ENCODE measurements at regions not wholly inside any gene's neighbourhood (a gene's known extent, or its start where the extent isn't known, plus 50 kb on each side); places are given as distances from the start of the nearest gene placed in this dataset.

GRCh38 chr17:36773039-36773438 is 164.2 kb upstream of the LHX1 start:
- H3K36me3 ChIP-seq (ENCODE audit: control insufficient read depth, low read depth, low read length): no peaks in the 10 kb centered on the region
- peak overlapping the region; percentile 37 for H3K4me3 ChIP-seq (ENCODE audit: low read length)
- H3K9me3 ChIP-seq (ENCODE audit: control insufficient read depth, low read depth, low read length): no peaks in the 10 kb centered on the region
- H3K4me1 ChIP-seq (ENCODE audit: control insufficient read depth, low read depth, low read length): peaks cover 41% of the 10 kb centered on the region
- no peak overlapping the region for H3K27ac ChIP-seq (ENCODE audit: low read length)
- H3K9ac ChIP-seq (ENCODE audit: low read length): no peak overlapping the region
- no peaks in the 10 kb centered on the region for H3K27me3 ChIP-seq (ENCODE audit: control insufficient read depth, insufficient read depth, low read length)

- Histone ChIP-seq H3K4me1 (ENCODE audit: control insufficient read depth, low read depth, low read length) (peaks cover 28% of the 10 kb centered on the region), H3K4me3 (ENCODE audit: low read length) (no peak overlapping the region), H3K27me3 (ENCODE audit: control insufficient read depth, insufficient read depth, low read length) (no peaks in the 10 kb centered on the region), H3K9me3 (ENCODE audit: control insufficient read depth, low read depth, low read length) (no peaks in the 10 kb centered on the region), H3K27ac (ENCODE audit: low read length) (no peak overlapping the region), H3K36me3 (ENCODE audit: control insufficient read depth, low read depth, low read length) (no peaks in the 10 kb centered on the region), H3K9ac (ENCODE audit: low read length) (no peak overlapping the region)
Measured at GRCh38 chr17:36777118-36777517, 160.2 kb upstream of the LHX1 start.

GRCh38 chr17:36778448-36778847 is 158.8 kb upstream of the LHX1 start:
- H3K9ac ChIP-seq (ENCODE audit: low read length): no peak overlapping the region

GRCh38 chr17:36779550-36779949 is 157.7 kb upstream of the LHX1 start:
- no peaks in the 10 kb centered on the region for H3K36me3 ChIP-seq (ENCODE audit: control insufficient read depth, low read depth, low read length)
- H3K9ac ChIP-seq (ENCODE audit: low read length): no peak overlapping the region
- no peaks in the 10 kb centered on the region for H3K27me3 ChIP-seq (ENCODE audit: control insufficient read depth, insufficient read depth, low read length)
- no peaks in the 10 kb centered on the region for H3K9me3 ChIP-seq (ENCODE audit: control insufficient read depth, low read depth, low read length)
- H3K4me1 ChIP-seq (ENCODE audit: control insufficient read depth, low read depth, low read length): peaks cover 6% of the 10 kb centered on the region
- H3K27ac ChIP-seq (ENCODE audit: low read length): no peak overlapping the region
- no peak overlapping the region for H3K4me3 ChIP-seq (ENCODE audit: low read length)

More at GRCh38 chr17:36778448-36778847, 158.8 kb upstream of the LHX1 start:
- H3K4me1 ChIP-seq (ENCODE audit: control insufficient read depth, low read depth, low read length): peaks cover 15% of the 10 kb centered on the region
- no peak overlapping the region for H3K27ac ChIP-seq (ENCODE audit: low read length)
- no peaks in the 10 kb centered on the region for H3K36me3 ChIP-seq (ENCODE audit: control insufficient read depth, low read depth, low read length)
- H3K27me3 ChIP-seq (ENCODE audit: control insufficient read depth, insufficient read depth, low read length): no peaks in the 10 kb centered on the region
- H3K4me3 ChIP-seq (ENCODE audit: low read length): no peak overlapping the region
- no peaks in the 10 kb centered on the region for H3K9me3 ChIP-seq (ENCODE audit: control insufficient read depth, low read depth, low read length)

- H3K27me3 ChIP-seq (ENCODE audit: control insufficient read depth, insufficient read depth, low read length): no peaks in the 10 kb centered on the region
- H3K9me3 ChIP-seq (ENCODE audit: control insufficient read depth, low read depth, low read length): no peaks in the 10 kb centered on the region
- no peaks in the 10 kb centered on the region for H3K36me3 ChIP-seq (ENCODE audit: control insufficient read depth, low read depth, low read length)
- H3K4me1 ChIP-seq (ENCODE audit: control insufficient read depth, low read depth, low read length): no peaks in the 10 kb centered on the region
- H3K27ac ChIP-seq (ENCODE audit: low read length): no peak overlapping the region
- H3K9ac ChIP-seq (ENCODE audit: low read length): no peak overlapping the region
- no peak overlapping the region for H3K4me3 ChIP-seq (ENCODE audit: low read length)
Measured at GRCh38 chr17:36784633-36785032, 152.6 kb upstream of the LHX1 start.

- no peaks in the 10 kb centered on the region for H3K27me3 ChIP-seq (ENCODE audit: control insufficient read depth, insufficient read depth, low read length)
- H3K27ac ChIP-seq (ENCODE audit: low read length): no peak overlapping the region
- H3K36me3 ChIP-seq (ENCODE audit: control insufficient read depth, low read depth, low read length): no peaks in the 10 kb centered on the region
- no peaks in the 10 kb centered on the region for H3K9me3 ChIP-seq (ENCODE audit: control insufficient read depth, low read depth, low read length)
- no peak overlapping the region for H3K9ac ChIP-seq (ENCODE audit: low read length)
- peaks cover 8% of the 10 kb centered on the region for H3K4me1 ChIP-seq (ENCODE audit: control insufficient read depth, low read depth, low read length)
- no peak overlapping the region for H3K4me3 ChIP-seq (ENCODE audit: low read length)
Measured at GRCh38 chr17:36786867-36787266, 150.4 kb upstream of the LHX1 start.

DNA sequence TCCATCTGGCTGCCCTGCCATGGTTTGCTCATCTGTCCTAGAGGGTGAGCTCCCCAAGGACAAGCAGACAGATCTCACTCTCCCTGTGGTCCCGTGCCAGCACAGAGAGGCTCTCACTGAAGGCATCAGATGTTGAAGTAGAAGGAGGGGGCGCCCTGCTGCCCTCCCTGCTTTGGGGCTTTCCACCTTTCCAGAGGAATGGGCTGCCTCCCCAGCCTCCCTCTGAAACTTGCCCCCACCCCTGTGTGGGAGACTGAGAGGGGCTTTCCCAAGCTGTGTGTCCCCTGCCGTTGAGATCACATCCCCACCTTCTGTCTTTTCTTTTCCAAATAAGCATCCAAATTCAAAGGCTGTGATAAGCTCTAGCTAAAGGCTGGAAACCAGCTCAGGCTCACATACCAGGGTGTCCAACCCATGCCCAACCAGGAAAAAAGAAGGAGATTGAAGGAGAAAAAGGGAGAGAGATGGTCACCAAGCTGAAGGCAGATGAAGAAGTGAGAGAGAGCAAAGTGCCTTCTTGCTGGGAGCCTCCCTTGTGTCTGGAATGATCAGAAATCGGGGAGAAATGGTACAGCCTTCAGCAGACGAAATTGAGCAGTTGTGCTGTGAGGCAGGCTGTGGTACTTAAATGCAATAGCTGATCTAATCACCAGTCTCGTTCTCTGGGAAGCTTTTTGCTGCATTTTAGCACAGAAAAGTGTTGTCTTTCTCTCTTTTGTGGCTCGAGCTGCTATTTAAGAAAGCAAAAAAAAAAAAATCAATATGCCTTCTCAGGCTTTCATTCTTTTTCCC is 145.9 kb upstream of the LHX1 start:
- Histone ChIP-seq H3K4me1 (ENCODE audit: control insufficient read depth, low read depth, low read length) (peaks cover 17% of the 10 kb centered on the region), H3K9me3 (ENCODE audit: control insufficient read depth, low read depth, low read length) (no peaks in the 10 kb centered on the region), H3K9ac (ENCODE audit: low read length) (peak overlapping the region; percentile 2), H3K4me3 (ENCODE audit: low read length) (peak overlapping the region; percentile 3), H3K36me3 (ENCODE audit: control insufficient read depth, low read depth, low read length) (no peaks in the 10 kb centered on the region), H3K27ac (ENCODE audit: low read length) (no peak overlapping the region), H3K27me3 (ENCODE audit: control insufficient read depth, insufficient read depth, low read length) (no peaks in the 10 kb centered on the region)

DNA sequence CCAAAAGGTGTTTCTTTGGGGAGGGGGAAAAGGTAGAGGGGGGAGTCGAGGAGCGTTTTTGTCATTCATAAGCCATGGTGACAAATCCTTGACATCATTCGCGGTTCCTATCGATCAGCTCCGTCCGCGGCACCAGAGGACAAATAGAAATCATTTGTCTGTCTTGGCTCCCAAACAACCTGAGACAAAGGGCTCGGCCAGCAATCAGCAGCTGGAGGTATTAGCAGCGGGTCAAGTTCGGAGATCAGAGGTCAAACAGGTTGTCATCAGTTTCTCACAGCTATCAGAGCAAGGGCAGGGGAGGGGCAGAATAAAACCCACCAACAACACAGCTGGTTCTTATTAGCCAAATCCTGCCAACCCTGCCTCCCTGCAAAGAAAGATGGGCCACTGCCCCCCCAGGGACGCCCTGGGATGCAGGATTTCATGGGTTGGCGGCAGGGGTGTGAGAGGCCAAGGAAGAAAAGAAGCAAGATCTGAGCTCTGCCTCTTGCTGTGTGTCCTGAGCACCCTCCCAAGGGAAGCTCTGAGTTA is 145.3 kb upstream of the LHX1 start:
- Histone ChIP-seq H3K27ac (ENCODE audit: low read length) (no peak overlapping the region), H3K36me3 (ENCODE audit: control insufficient read depth, low read depth, low read length) (no peaks in the 10 kb centered on the region), H3K9ac (ENCODE audit: low read length) (peak overlapping the region; percentile 2), H3K27me3 (ENCODE audit: control insufficient read depth, insufficient read depth, low read length) (no peaks in the 10 kb centered on the region), H3K9me3 (ENCODE audit: control insufficient read depth, low read depth, low read length) (no peaks in the 10 kb centered on the region), H3K4me1 (ENCODE audit: control insufficient read depth, low read depth, low read length) (peaks cover 17% of the 10 kb centered on the region), H3K4me3 (ENCODE audit: low read length) (peak overlapping the region; percentile 3)

DNA sequence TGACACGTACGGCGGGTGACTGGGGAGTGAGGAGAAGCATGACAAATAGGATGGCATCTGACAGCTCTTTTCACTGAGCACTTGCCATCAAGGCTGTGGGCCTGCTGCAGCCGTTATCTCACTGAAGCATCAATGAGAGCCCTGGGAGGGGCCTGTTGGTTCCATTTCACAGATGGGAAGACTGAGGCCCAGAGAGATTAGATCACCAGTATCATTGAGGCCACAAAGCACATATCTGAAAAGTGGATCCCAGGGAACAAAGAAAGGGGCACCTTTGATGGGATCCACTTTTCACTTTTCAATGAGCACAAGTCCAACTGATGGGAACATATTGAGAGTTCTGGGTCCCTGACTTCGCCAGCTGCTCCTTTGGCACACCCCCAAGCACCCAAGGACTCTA is 144.4 kb upstream of the LHX1 start:
- H3K9me3 ChIP-seq (ENCODE audit: control insufficient read depth, low read depth, low read length): no peaks in the 10 kb centered on the region
- H3K4me1 ChIP-seq (ENCODE audit: control insufficient read depth, low read depth, low read length): peaks cover 17% of the 10 kb centered on the region
- no peak overlapping the region for H3K27ac ChIP-seq (ENCODE audit: low read length)
- no peak overlapping the region for H3K9ac ChIP-seq (ENCODE audit: low read length)
- no peaks in the 10 kb centered on the region for H3K27me3 ChIP-seq (ENCODE audit: control insufficient read depth, insufficient read depth, low read length)
- no peak overlapping the region for H3K4me3 ChIP-seq (ENCODE audit: low read length)
- H3K36me3 ChIP-seq (ENCODE audit: control insufficient read depth, low read depth, low read length): no peaks in the 10 kb centered on the region

GRCh38 chr17:36793976-36794375 is 143.3 kb upstream of the LHX1 start:
- Histone ChIP-seq H3K27ac (ENCODE audit: low read length) (no peak overlapping the region), H3K9ac (ENCODE audit: low read length) (no peak overlapping the region), H3K4me3 (ENCODE audit: low read length) (no peak overlapping the region), H3K36me3 (ENCODE audit: control insufficient read depth, low read depth, low read length) (no peaks in the 10 kb centered on the region), H3K9me3 (ENCODE audit: control insufficient read depth, low read depth, low read length) (no peaks in the 10 kb centered on the region), H3K4me1 (ENCODE audit: control insufficient read depth, low read depth, low read length) (peaks cover 17% of the 10 kb centered on the region), H3K27me3 (ENCODE audit: control insufficient read depth, insufficient read depth, low read length) (no peaks in the 10 kb centered on the region)

GRCh38 chr17:36807496-36808179 is 129.6 kb upstream of the LHX1 start:
- Histone ChIP-seq H3K4me1 (ENCODE audit: control insufficient read depth, low read depth, low read length) (peaks cover 7% of the 10 kb centered on the region), H3K9ac (ENCODE audit: low read length) (peak overlapping the region; percentile 64), H3K27me3 (ENCODE audit: control insufficient read depth, insufficient read depth, low read length) (peaks cover 56% of the 10 kb centered on the region), H3K9me3 (ENCODE audit: control insufficient read depth, low read depth, low read length) (no peaks in the 10 kb centered on the region), H3K27ac (ENCODE audit: low read length) (no peak overlapping the region), H3K36me3 (ENCODE audit: control insufficient read depth, low read depth, low read length) (no peaks in the 10 kb centered on the region), H3K4me3 (ENCODE audit: low read length) (peak overlapping the region; percentile 76)
